ENCODE measurements at regions not wholly inside any gene's neighbourhood (a gene's known extent, or its start where the extent isn't known, plus 50 kb on each side); places are given as distances from the start of the nearest gene placed in this dataset.

DNA sequence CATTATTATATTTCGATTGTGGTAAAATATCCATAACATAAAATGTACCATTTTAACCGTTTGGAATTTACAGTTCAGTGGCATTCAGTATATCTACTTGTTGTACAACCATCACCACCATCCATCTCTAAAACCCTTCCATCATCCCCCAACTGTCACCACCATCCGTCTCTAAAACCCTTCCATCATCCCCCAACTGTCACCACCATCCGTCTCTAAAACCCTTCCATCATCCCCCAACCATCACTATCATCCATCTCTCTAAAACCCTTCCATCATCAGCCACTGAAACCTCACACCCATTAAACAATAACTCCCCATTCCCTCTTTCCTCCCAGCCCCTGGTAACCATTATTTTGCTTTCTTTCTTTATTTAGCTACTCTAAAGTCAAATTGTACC is 144.2 kb upstream of the EEA1 start:
- TF ChIP-seq, protein P1, sequence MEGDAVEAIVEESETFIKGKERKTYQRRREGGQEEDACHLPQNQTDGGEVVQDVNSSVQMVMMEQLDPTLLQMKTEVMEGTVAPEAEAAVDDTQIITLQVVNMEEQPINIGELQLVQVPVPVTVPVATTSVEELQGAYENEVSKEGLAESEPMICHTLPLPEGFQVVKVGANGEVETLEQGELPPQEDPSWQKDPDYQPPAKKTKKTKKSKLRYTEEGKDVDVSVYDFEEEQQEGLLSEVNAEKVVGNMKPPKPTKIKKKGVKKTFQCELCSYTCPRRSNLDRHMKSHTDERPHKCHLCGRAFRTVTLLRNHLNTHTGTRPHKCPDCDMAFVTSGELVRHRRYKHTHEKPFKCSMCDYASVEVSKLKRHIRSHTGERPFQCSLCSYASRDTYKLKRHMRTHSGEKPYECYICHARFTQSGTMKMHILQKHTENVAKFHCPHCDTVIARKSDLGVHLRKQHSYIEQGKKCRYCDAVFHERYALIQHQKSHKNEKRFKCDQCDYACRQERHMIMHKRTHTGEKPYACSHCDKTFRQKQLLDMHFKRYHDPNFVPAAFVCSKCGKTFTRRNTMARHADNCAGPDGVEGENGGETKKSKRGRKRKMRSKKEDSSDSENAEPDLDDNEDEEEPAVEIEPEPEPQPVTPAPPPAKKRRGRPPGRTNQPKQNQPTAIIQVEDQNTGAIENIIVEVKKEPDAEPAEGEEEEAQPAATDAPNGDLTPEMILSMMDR (IDR thresholded peaks at IDR 0.05 in 8 of 11, conservative IDR thresholded peaks at IDR 0.05 in 3 of 11) = no peak
- TF ChIP-seq POLR2A (IDR thresholded peaks at IDR 0.05) = no peak

Data from spleen (tissue), 7 donors.